NCI-H524 (cell line): ENCODE measurements at regions not wholly inside any gene's neighbourhood (a gene's known extent, or its start where the extent isn't known, plus 50 kb on each side); places are given as distances from the start of the nearest gene placed in this dataset.

Experiments used
- DNase-seq, 2 experiments: peaks; one replicate each; lab custom pipeline; 2025; lab: John Stamatoyannopoulos, UW

DNA sequence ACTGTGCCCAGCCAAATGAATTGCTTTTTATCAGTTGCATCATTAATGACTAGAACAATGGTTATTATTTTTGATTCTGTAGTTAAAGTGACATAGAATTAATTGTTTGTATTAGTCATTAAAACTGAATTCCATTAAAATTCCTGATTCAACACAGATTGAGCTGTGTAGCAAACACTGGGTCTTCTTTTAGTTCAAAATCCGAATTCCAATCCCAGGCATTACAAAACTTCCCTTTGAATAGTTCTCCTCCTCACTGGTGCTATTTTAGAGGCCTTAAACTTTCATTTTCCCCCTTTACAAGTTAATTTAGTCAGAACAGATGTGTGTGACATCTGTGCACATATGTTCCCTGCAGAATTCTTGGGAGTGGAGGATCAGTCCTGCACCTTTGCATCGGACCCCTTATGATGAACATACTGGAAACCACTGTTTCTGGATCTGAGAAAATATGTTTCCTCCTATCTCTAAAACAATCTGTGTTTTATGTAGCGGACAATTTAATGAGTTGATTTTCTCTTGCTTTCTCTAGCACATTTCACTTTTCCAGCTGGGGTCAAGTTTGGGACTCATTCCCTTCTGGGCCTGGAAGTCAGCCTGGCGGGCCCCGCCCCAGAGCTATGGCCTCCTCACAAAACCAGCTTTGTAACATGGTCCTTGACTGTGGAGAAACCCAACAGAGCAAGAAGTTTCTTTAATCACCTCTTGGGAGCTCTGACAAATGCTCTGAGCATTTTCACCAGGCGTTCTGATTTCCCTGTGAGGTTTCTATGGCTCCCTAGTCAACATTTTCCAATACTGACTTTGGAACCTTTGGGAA lies 87.9 kb upstream of the MAMDC2 start:
- DNase-seq, result peak in 1 of 2 experiments; percentile 13

GRCh38 chr9:69961843-69962242 lies 81.8 kb upstream of the MAMDC2 start:
- DNase-seq, result no peak

DNA sequence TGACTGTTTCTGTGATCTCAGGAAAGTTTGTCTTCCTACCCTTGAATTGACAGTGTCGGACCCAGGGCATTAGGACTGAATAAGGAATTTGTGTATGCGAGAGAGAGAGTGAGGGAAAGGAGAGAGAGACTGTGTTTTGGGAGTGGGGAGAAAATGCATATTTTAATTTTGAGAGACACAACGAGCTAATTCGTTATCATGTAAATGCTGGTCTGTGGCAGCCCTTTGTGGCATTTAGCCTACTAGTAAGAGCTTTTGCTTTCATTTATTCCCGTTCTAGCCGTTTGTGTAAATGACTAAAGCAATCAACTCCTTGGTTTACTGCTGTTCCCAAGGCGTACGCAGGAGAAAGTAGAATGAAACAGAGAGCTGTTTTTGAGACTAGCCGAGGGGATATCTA lies 79.8 kb upstream of the MAMDC2 start:
- no peak for DNase-seq

GRCh38 chr9:69964446-69964845 lies 79.2 kb upstream of the MAMDC2 start:
- no peak for DNase-seq

DNA sequence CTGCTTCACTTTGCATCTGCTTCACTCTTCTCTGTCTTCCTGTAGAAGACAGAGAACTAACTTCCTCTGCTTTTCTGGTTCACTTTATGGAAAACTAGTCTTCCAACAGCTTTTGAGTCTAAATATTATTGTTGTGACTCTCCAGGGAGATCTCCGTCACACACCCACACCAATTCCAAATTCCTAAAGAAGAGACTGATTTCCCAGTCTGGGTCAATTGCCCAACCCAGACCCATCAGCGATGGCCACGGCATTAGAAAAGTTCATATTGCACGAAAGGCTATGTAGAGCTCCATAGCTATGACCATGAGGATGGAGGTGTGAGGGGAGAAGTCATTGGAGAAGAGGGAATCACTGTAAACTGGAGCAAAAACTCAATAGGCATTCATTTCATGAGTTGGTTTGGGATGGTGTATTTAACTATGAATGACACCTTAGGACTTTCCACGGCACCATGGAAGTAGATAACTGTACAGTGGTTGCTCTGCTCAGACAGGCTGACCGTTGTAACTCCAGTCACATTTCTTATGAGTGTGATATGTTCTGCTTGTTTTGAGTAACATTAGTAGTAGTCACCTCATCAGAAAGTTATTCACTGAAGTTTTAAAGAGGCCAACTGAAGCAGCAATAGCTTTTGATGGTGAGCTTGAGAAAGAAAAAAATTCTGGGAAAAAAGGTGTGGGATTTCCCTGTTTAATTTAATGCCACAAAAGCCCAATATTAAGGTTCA lies 78.1 kb upstream of the MAMDC2 start:
- no peak for DNase-seq

- no peak for DNase-seq
Measured at GRCh38 chr9:69967344-69967743, 76.3 kb upstream of the MAMDC2 start.

- no peak for DNase-seq
Measured at GRCh38 chr9:69970001-69970533, 73.6 kb upstream of the MAMDC2 start.

DNA sequence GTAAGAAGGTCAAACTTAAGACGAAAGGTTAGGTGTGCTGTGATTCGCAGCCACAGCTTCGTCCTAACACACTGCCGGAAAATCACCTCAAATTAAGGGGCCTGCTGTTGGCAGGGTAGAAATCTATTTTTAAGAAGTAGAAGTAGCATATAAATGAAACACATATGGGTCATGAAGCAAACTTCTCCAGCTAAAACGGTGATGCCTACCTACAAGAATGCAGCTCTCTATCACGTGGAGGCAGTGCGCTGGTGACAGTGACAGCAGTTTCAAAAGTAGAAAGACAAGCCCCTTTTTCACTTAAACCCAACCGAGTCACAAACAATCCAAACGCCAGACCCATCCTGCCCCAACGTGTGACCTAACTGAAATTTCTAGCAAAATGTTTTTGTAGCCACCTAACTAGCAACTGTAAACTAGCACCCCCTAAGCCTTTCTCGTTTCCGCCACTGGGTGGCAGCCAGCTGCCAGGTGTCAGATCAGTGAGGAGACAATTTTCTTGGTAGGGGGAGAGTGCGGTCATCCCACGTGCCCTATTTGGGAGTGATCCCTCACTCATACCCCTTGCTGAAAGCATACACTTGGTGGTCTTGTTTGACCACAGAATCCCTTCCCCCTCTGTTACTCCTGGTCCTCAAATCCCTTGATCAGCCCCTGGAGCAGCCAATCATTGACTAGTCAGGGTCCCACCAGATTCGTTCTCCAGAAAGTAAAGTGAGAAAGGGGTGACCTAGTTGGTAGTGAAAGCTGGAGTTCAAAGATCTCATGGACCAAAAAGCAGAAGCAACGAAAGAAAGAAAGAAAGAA lies 71.8 kb upstream of the MAMDC2 start:
- DNase-seq, result peak; percentile 23 to 35

GRCh38 chr9:69975681-69976080 lies 68.0 kb upstream of the MAMDC2 start:
- no peak for DNase-seq

DNA sequence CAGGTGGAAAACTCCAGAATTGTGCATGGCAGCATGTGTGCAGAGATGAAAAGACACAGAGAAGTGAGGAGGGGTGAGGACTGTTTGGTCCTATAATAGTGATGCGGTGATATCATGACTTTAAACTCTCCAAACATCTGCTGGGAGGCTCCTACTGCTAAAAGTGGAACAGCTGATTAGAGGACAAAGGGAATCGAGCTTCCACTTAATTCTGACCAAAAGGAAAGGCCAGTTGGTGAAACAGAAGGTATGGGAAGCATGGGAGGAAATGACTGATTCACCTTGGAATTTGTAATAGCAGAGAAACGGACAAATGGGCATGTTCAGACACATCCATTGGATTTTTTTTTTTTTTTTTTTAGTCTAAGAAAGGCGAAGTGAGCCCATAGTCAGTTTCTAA lies 67.5 kb upstream of the MAMDC2 start:
- peak in 1 of 2 experiments; percentile 41 for DNase-seq

DNA sequence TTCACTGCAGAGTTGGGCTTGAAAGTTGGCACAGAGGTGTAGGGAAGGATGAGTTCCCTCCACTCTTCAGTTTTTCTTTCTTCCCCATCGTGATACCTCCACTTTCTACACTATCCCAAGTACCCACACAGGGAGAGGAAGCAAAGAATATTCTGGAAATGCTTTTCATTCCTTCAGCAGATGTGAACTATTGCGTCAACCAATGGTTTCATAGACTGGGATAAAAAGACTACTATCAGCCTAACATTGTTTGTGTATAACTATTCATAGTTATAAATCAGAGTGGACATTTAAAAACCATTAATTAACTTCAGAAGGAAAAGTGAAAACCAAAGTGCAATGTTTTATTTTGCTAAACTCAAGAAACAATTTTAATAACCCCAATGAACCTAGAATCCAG lies 63.6 kb upstream of the MAMDC2 start:
- DNase-seq, result no peak

DNA sequence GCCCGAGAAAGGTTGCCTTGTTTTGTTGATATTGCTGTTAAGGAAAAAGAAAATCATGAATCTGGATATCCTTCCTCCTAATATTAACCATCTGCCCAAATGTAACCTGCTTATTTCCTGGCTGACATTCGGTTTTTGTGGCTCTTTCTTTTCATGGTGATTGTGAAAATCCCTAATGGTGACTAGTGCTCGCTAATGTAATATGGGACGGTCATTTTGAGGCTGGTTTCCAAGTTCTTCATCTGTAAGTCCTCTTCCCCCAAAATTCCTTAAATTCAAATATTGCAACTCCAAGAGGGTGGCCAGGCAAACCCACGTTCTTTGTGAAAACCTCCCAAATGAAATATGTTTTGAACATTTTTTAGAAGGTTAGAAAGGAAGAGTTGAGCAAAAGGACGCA lies 63.1 kb upstream of the MAMDC2 start:
- DNase-seq, result no peak

- DNase-seq, result peak in 1 of 2 experiments; percentile 28
Measured at GRCh38 chr9:69981686-69982445, 61.8 kb upstream of the MAMDC2 start.

GRCh38 chr9:69984831-69985230 lies 58.8 kb upstream of the MAMDC2 start:
- no peak for DNase-seq

GRCh38 chr9:69985971-69986370 lies 57.7 kb upstream of the MAMDC2 start:
- DNase-seq, result no peak

- no peak for DNase-seq
Measured at GRCh38 chr9:69986970-69987369, 56.7 kb upstream of the MAMDC2 start.

DNA sequence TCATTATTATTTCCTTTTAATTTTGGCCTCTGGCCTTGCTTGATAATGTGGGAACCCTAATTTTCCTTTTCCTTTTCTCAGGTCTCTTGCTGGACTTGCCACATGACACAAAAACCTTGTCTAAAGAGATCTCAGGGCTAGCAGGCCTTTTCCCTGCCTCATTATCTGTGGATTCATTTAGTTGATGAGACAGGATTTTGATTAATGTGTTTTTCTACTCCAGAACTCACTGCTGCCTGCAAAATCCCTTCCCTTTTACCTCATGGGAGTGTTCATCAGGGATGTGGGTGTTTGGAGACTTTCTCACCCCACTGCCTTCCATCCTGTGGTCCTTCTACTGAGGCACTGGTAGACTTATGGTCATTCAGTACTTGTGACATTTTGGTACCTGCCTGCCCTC lies 56.2 kb upstream of the MAMDC2 start:
- DNase-seq, result no peak

DNA sequence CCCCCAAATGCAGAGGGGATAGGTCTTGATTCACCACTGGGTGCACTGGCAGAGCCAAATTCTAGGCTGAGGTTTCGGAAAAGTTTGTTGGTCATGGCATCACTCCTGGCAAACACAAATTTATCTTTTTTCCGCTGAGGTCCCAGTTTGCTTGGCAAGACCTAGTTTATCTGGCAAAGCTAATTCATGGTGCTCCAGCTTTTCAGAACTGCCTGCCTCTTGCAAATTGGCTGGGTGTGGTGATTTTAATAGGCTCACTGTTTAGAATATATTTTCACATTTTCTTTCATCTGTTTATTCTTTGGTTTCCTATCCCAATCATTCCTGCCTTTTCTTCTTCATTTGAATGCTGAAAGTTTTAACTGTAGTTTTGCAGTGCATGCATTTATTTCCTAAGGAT lies 50.5 kb upstream of the MAMDC2 start:
- no peak for DNase-seq
